ENCODE measurements at regions not wholly inside any gene's neighbourhood (a gene's known extent, or its start where the extent isn't known, plus 50 kb on each side); places are given as distances from the start of the nearest gene placed in this dataset.

DNA sequence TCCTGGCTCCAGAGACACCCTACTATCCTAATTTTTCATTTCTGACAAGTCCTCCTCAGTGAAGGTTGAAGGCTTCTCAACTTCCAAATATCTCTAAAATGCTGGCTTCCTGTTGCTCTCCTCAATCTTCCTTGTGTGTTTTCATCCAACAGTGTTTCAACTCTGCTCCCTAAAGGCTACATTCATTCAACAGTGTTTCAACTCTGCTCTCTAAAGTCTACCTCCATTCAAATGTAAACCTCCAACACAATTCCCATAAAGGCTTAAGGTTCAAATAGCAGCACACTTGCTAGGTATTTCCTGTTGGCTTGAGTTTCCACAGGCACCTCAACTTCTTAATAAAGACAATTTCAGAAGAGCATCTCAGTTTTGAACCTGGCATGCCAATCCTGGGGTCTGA lies 164.8 kb downstream of the HINT1 start:
- no peak overlapping the region for H4K8ac ChIP-seq (ENCODE audit: extremely low read depth, insufficient read depth, low read length)
- no peak overlapping the region for H3K9ac ChIP-seq (replicated peaks in 1 of 4; ENCODE audit: extremely low read depth in 1 of 4, low read depth in 3 of 4, low read length in 3 of 4)
- DNase-seq (ENCODE audit: low read depth in 1 of 2, low spot score in 2 of 2) (no peak), FAIRE-seq (peak; percentile 13)
- H4K91ac ChIP-seq (replicated peaks; ENCODE audit: insufficient read length, low read length) = no peak overlapping the region
- H2BK15ac ChIP-seq (ENCODE audit: low read length) = no peak overlapping the region
- H3K9me3 ChIP-seq (ENCODE audit: insufficient read depth in 2 of 2, low read depth in 1 of 2, low read length in 1 of 2) = no peaks in the 10 kb centered on the region
- no peak overlapping the region for H4K5ac ChIP-seq (ENCODE audit: insufficient read length, low read depth, low read length)
- no peak overlapping the region for H2BK12ac ChIP-seq (ENCODE audit: low read depth, low read length)
- H2BK5ac ChIP-seq (ENCODE audit: low read depth, low read length) = no peak overlapping the region
- H3K4me3 ChIP-seq (ENCODE audit: extremely low read depth in 1 of 4, insufficient read depth in 2 of 4, low read depth in 3 of 4, low read length in 4 of 4) = no peak overlapping the region
- H3K79me2 ChIP-seq (ENCODE audit: control insufficient read depth in 1 of 2, insufficient read depth in 2 of 2, low read length in 2 of 2) = no peaks in the 10 kb centered on the region
- H3K18ac ChIP-seq (ENCODE audit: extremely low read depth, low read length) = no peak overlapping the region; the same call in 1 of the 2 replicates
- POLR2A ChIA-PET (ENCODE audit: partially characterized antibody) = no interaction called here
- H3K14ac ChIP-seq (ENCODE audit: insufficient read length) = no peak overlapping the region
- peak overlapping the region; percentile 2; the same call in 1 of the 2 replicates for H2AFZ ChIP-seq (ENCODE audit: low read length)
- no peaks in the 10 kb centered on the region for H3K36me3 ChIP-seq (ENCODE audit: control insufficient read depth in 2 of 4, insufficient read depth in 4 of 4, low read length in 3 of 4)
- H3K27ac ChIP-seq (ENCODE audit: low read depth, low read length) = no peak overlapping the region
- H3K23ac ChIP-seq (ENCODE audit: insufficient read length) = no peak overlapping the region
- H2BK120ac ChIP-seq (replicated peaks; ENCODE audit: low read depth, low read length) = no peak overlapping the region
- no peak overlapping the region for H3K4ac ChIP-seq (replicated peaks; ENCODE audit: insufficient read length, low read depth, low read length)
- no peaks in the 10 kb centered on the region for H4K20me1 ChIP-seq (replicated peaks in 1 of 2; ENCODE audit: control insufficient read depth in 1 of 2, insufficient read depth in 2 of 2, low read length in 2 of 2)
- no peaks in the 10 kb centered on the region for H3K23me2 ChIP-seq (ENCODE audit: low read depth, low read length)
- CTCF ChIA-PET (ENCODE audit: partially characterized antibody) = interaction anchor here (1.6 kb wide), 1 partner anchor 129 kb away, joined by 5 read pairs; no protein-coding TSS in a partner anchor
- peaks cover 0 to 3% (median 2%) of the 10 kb centered on the region in 4 experiments; a peak in 3 of 7 replicates for H3K4me1 ChIP-seq (replicated peaks in 1 of 4; ENCODE audit: control insufficient read depth in 3 of 4, insufficient read depth in 4 of 4, low read length in 3 of 4)
- peak overlapping the region in 1 of 2 experiments; percentile 23; a peak in 1 of 4 replicates for H3K4me2 ChIP-seq (ENCODE audit: insufficient read depth in 1 of 2, low read depth in 2 of 2, low read length in 2 of 2)
- H2BK20ac ChIP-seq (ENCODE audit: low read length) = no peak overlapping the region
- no peaks in the 10 kb centered on the region for H3K27me3 ChIP-seq (replicated peaks in 1 of 4; ENCODE audit: control insufficient read depth in 3 of 4, extremely low read depth in 1 of 4, insufficient read depth in 3 of 4, low read length in 3 of 4)
- no peak overlapping the region for H3K56ac ChIP-seq (replicated peaks; ENCODE audit: insufficient read length, low read depth, low read length)
- no peaks in the 10 kb centered on the region for H3K79me1 ChIP-seq (ENCODE audit: low read depth, low read length)
- no peak overlapping the region for H2AK5ac ChIP-seq (ENCODE audit: low read depth, low read length)
- TF ChIP-seq BACH1 (IDR thresholded peaks at IDR 0.05; ENCODE audit: low read length) (no peak), POLR2A (IDR thresholded peaks at IDR 0.05; ENCODE audit: control extremely low read depth in 1 of 2, low read depth in 2 of 2, low read length in 2 of 2) (no peak), TAF1 (IDR thresholded peaks at IDR 0.05; ENCODE audit: low read depth, low read length) (no peak), SP2 (IDR thresholded peaks at IDR 0.05; ENCODE audit: low read length) (no peak), SUZ12 (IDR thresholded peaks at IDR 0.05; ENCODE audit: low read length) (no peak), ASH2L (IDR thresholded peaks at IDR 0.05; ENCODE audit: low read length) (no peak), RFX5 (IDR thresholded peaks at IDR 0.05; ENCODE audit: borderline replicate concordance, low read depth, low read length) (no peak), TEAD4 (IDR thresholded peaks at IDR 0.05; ENCODE audit: low read depth, low read length) (no peak), CHD1 (IDR thresholded peaks at IDR 0.05; ENCODE audit: low read depth, low read length) (no peak), RAD21 (IDR thresholded peaks at IDR 0.05 in 1 of 2, conservative IDR thresholded peaks at IDR 0.05 in 1 of 2; ENCODE audit: low read depth in 2 of 2, low read length in 2 of 2) (no peak), SP4 (IDR thresholded peaks at IDR 0.05; ENCODE audit: low read length) (no peak), JUN (IDR thresholded peaks at IDR 0.05; ENCODE audit: low read depth, low read length) (no peak)
- TF ChIP-seq, protein P1, sequence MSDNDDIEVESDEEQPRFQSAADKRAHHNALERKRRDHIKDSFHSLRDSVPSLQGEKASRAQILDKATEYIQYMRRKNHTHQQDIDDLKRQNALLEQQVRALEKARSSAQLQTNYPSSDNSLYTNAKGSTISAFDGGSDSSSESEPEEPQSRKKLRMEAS (IDR thresholded peaks at IDR 0.05) = no peak
- TF ChIP-seq, protein P2, sequence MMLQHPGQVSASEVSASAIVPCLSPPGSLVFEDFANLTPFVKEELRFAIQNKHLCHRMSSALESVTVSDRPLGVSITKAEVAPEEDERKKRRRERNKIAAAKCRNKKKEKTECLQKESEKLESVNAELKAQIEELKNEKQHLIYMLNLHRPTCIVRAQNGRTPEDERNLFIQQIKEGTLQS (IDR thresholded peaks at IDR 0.05; ENCODE audit: insufficient read depth, low read depth, low read length) = no peak
- TF ChIP-seq, protein P3, sequence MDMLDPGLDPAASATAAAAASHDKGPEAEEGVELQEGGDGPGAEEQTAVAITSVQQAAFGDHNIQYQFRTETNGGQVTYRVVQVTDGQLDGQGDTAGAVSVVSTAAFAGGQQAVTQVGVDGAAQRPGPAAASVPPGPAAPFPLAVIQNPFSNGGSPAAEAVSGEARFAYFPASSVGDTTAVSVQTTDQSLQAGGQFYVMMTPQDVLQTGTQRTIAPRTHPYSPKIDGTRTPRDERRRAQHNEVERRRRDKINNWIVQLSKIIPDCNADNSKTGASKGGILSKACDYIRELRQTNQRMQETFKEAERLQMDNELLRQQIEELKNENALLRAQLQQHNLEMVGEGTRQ (IDR thresholded peaks at IDR 0.05; ENCODE audit: low read length) = no peak

Data from H1 (cell line).